ENCODE measurements at regions not wholly inside any gene's neighbourhood (a gene's known extent, or its start where the extent isn't known, plus 50 kb on each side); places are given as distances from the start of the nearest gene placed in this dataset.

DNA sequence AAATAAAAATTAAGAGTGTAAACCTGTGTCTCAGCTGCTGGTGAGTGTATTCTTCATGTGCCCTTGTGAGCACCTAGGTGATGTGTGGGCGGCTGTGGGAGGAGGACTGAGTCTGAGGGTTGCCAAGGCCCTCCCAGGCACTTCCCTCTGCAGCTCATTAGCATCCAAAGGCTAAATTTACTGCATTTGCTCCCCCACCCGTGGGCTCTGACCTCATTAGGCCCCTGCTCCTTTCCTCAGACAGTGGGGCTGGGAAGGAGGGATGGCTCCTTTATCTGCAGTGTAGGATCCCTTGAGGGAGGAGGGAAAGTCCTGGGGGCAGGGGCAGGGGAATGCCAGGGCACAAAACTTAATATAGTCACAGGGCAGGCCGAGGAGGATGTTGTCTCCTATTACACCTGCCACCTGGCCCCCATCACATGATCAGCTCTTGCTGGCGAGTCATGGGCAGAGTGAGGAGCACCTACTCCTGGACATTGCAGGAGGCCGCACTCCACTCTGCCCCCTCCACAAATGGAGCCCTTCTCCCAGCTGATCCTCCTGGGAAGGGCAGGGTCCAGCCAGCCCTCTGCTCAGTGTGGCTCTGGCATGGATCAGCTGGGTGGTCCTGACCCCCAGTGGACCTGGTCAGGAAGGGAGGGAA is 133.2 kb downstream of the MRPL14 start:
- H4K20me1 ChIP-seq (ENCODE audit: insufficient read depth), result no peaks in the 10 kb centered on the region
- H3F3A ChIP-seq (ENCODE audit: insufficient read depth, low read depth), result peaks cover 8% of the 10 kb centered on the region
- H3K36me3 ChIP-seq (ENCODE audit: low read depth), result no peaks in the 10 kb centered on the region
- CTCF ChIA-PET, result interaction anchor here (0.6 kb wide), 1 partner anchor 228 kb away, joined by 3 read pairs; no protein-coding TSS in a partner anchor
- intact Hi-C loops (cut with micrococcal nuclease; ENCODE audit: unreplicated experiment), result no loop called here
- no peaks in the 10 kb centered on the region for H3K9me3 ChIP-seq (ENCODE audit: insufficient read depth, low read depth)
- no peak overlapping the region for H2AFZ ChIP-seq
- DNase-seq, result peak; percentile 44 to 66
- H3K79me2 ChIP-seq (ENCODE audit: low read depth), result no peaks in the 10 kb centered on the region
- no peak overlapping the region for H3K27ac ChIP-seq
- peaks cover 38% of the 10 kb centered on the region for H3K4me1 ChIP-seq (replicated peaks; ENCODE audit: insufficient read depth)
- H3K4me2 ChIP-seq, result peak overlapping the region; percentile 44; the same call in 1 of the 2 replicates
- POLR2A ChIA-PET (ENCODE audit: unreplicated experiment), result no interaction called here
- H3K4me3 ChIP-seq, result no peak overlapping the region
- H3K9me2 ChIP-seq (ENCODE audit: insufficient read depth), result no peaks in the 10 kb centered on the region
- H3K27me3 ChIP-seq (ENCODE audit: insufficient read depth, low read depth), result no peaks in the 10 kb centered on the region
- no TSS peak for BruUV-seq (replicated peaks)
- TF ChIP-seq, protein P1, sequence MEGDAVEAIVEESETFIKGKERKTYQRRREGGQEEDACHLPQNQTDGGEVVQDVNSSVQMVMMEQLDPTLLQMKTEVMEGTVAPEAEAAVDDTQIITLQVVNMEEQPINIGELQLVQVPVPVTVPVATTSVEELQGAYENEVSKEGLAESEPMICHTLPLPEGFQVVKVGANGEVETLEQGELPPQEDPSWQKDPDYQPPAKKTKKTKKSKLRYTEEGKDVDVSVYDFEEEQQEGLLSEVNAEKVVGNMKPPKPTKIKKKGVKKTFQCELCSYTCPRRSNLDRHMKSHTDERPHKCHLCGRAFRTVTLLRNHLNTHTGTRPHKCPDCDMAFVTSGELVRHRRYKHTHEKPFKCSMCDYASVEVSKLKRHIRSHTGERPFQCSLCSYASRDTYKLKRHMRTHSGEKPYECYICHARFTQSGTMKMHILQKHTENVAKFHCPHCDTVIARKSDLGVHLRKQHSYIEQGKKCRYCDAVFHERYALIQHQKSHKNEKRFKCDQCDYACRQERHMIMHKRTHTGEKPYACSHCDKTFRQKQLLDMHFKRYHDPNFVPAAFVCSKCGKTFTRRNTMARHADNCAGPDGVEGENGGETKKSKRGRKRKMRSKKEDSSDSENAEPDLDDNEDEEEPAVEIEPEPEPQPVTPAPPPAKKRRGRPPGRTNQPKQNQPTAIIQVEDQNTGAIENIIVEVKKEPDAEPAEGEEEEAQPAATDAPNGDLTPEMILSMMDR (conservative IDR thresholded peaks at IDR 0.05), result no peak
- TF ChIP-seq EZH2 (IDR thresholded peaks at IDR 0.05; ENCODE audit: low read depth), result no peak

DNA sequence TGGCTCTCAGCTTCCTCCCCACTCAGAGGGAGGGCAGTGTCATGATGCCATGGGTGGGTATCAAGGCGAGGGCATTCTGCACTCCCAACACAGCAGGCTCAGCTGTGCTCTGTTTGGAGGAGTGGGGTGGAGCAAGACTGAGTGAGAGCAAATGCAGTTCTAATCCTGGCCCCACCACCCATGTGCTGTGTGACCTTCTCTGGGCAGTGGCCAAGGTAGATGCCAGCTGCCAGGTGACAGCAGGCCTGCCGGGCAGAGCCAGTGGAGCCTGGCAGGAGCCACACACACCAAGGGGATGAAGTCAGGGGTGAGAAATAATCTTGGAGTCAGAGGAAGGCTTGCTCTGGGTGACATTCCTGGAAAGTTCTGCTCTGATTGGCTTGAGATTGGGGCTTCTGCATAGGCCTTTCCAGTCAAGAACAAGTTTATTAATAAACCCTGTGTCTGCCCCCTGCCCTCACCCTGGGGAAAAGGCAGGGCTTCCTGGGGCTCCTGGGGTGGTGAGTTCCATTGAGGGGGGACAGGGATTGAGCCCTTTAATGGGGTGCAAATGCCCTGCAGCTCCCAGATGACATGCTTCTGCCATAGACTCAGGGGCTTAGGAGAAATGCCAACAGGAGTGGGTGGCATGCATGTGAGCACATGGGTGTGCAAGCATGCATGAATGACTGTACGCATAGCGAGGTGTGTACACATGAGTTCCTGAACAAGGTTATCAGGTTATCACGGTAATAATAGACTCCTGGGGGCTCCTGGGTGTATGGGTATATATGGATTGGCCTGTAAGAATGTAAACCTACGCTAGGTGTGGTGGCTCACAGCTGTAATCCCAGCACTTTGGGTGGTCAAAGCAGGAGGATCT is 134.2 kb downstream of the MRPL14 start:
- Histone ChIP-seq H4K20me1 (ENCODE audit: insufficient read depth) (no peaks in the 10 kb centered on the region), H3K9me3 (ENCODE audit: insufficient read depth, low read depth) (no peaks in the 10 kb centered on the region), H3K79me2 (ENCODE audit: low read depth) (no peaks in the 10 kb centered on the region), H3K36me3 (ENCODE audit: low read depth) (no peaks in the 10 kb centered on the region), H3F3A (ENCODE audit: insufficient read depth, low read depth) (peaks cover 6% of the 10 kb centered on the region; the same call in 1 of the 2 replicates), H3K4me1 (replicated peaks; ENCODE audit: insufficient read depth) (peaks cover 40% of the 10 kb centered on the region), H3K4me3 (no peak overlapping the region), H3K27me3 (ENCODE audit: insufficient read depth, low read depth) (no peaks in the 10 kb centered on the region), H3K4me2 (no peak overlapping the region), H2AFZ (no peak overlapping the region), H3K9me2 (ENCODE audit: insufficient read depth) (no peaks in the 10 kb centered on the region), H3K27ac (no peak overlapping the region)
- no peak for DNase-seq
- ChIA-PET CTCF (no interaction called here), POLR2A (ENCODE audit: unreplicated experiment) (no interaction called here)
- no TSS peak for BruUV-seq (replicated peaks)
- intact Hi-C loops (cut with micrococcal nuclease; ENCODE audit: unreplicated experiment), result no loop called here
- TF ChIP-seq, protein P1 (conservative IDR thresholded peaks at IDR 0.05), result no peak
- no peak for TF ChIP-seq EZH2 (IDR thresholded peaks at IDR 0.05; ENCODE audit: low read depth)

DNA sequence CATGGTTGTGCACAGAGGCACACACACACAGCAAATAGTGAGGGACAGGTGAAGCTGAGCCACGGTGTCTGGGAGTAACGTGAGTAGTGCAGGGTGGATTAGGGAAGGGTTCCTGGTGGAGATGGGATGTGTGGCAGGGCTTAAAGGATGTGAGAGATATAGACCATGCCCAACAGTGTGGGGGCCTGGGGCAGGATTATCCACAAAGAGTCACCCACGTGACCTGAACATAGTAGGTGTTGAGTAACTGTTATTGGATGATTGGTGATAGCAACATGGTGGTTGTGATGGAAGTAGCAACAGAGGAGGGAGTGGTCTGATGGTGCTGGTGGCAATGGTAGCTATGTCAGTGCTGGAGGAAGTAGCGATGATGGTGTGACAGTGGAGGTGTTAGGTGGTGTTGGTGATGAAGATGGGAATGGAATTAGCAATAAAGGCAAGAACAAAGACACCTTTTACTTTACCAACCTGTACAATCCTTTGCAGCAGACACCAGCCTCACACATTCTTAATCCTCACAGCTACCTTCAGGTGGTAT is 135.1 kb downstream of the MRPL14 start:
- POLR2A ChIA-PET (ENCODE audit: unreplicated experiment), result no interaction called here
- BruUV-seq (replicated peaks), result no TSS peak
- intact Hi-C loops (cut with micrococcal nuclease; ENCODE audit: unreplicated experiment), result no loop called here

More for the DNA sequence above, 135.1 kb downstream of the MRPL14 start:
- Histone ChIP-seq H3F3A (ENCODE audit: insufficient read depth, low read depth) (peaks cover 6% of the 10 kb centered on the region; the same call in 1 of the 2 replicates), H4K20me1 (ENCODE audit: insufficient read depth) (no peaks in the 10 kb centered on the region), H3K4me2 (no peak overlapping the region), H3K27me3 (ENCODE audit: insufficient read depth, low read depth) (no peaks in the 10 kb centered on the region), H3K9me2 (ENCODE audit: insufficient read depth) (no peaks in the 10 kb centered on the region), H2AFZ (no peak overlapping the region), H3K4me3 (no peak overlapping the region), H3K36me3 (ENCODE audit: low read depth) (no peaks in the 10 kb centered on the region), H3K79me2 (ENCODE audit: low read depth) (no peaks in the 10 kb centered on the region), H3K27ac (no peak overlapping the region), H3K4me1 (replicated peaks; ENCODE audit: insufficient read depth) (peaks cover 35% of the 10 kb centered on the region), H3K9me3 (ENCODE audit: insufficient read depth, low read depth) (no peaks in the 10 kb centered on the region)
- CTCF ChIA-PET, result interaction anchor here (0.6 kb wide), 1 partner anchor 151 kb away, joined by 3 read pairs; no protein-coding TSS in a partner anchor
- no peak for DNase-seq
- TF ChIP-seq, protein P1 (conservative IDR thresholded peaks at IDR 0.05), result no peak
- TF ChIP-seq EZH2 (IDR thresholded peaks at IDR 0.05; ENCODE audit: low read depth), result no peak

Data from PC-9 (cell line).